SH-SY5Y (cell line): ENCODE measurements at regions not wholly inside any gene's neighbourhood (a gene's known extent, or its start where the extent isn't known, plus 50 kb on each side); places are given as distances from the start of the nearest gene placed in this dataset.

Experiments used
- GATA2 ChIP-seq: IDR thresholded peaks from 2 replicates; pipeline ENCODE4 v1.6.1; 2011; ENCODE audit warnings: mild to moderate bottlenecking, low read depth, low read length
- GATA3 ChIP-seq: IDR thresholded peaks from 2 replicates; pipeline ENCODE4 v1.6.1; 2011; ENCODE audit warnings: low read depth, mild to moderate bottlenecking, low read length, moderate library complexity

DNA sequence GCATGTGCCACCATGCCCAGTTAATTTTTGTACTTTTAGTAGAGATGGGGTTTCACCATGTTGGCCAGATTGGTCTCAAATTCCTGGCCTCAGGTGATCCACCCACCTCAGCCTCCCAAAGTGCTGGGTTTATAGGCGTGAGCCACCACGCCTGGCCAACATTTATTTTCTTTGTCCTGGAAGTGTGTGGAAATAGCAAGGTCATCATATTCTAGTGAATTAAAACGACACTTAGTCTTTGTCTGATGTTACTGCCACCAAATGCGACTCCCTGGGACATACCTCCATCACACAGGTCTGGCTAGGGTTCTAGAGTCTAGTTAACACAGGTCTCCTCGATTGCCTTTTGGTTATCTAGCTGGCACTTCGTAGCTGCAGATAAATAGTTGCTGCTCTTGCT is 203.1 kb downstream of the AASDH start:
- no peak for TF ChIP-seq GATA3
- no peak for TF ChIP-seq GATA2
